ENCODE measurements at regions not wholly inside any gene's neighbourhood (a gene's known extent, or its start where the extent isn't known, plus 50 kb on each side); places are given as distances from the start of the nearest gene placed in this dataset.

DNA sequence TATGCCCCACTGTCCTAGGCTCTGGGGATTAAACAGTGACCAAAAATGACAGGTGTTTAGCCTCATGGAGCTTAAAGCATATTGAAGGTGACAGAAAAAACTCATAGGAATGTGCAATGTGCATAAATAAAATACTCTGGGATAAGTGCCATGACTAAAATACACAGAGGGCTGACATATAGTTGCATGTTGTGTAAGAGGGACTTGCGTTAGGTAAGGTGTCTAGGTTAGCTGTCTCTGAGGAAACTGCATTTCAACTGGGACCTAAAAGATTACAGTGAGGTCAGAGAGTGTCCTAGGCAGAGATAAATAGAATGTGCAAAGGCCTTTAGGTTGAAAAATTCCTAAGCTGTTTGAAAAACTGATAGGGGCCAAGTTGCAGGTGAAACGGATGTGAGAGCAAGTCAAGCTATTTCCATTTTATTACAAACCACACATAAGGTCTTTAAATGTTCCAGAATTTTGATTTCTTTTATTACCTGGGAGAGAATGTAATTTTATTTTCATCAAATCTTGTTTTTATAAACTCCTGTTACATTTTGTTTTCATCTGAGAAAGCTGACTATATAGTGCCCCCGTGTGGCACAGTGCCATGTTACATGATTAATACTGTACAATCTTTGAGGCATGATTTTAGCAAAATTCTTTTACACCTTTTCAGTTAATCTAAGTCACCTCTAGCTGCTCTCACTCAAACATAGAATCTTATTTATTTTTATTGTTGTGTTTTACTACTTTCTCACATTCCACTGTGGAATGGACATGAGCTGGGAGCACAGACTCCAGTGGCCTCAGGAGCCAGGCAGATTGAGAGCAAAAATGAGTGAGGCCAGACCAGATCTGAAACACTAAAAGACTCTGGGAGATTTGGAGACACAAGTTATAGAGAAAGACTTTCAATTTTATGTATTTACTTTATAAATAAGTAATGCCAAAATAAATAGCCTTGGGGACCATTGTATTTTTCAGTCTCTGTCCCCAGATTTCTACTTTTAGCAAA, 259.6 kb upstream of the ZNF717 start:
- no peak overlapping the region for H3K4me3 ChIP-seq (ENCODE audit: low read length)
- H3K27me3 ChIP-seq (replicated peaks; ENCODE audit: insufficient read depth, low read length) = no peaks in the 10 kb centered on the region
- H3K36me3 ChIP-seq (replicated peaks; ENCODE audit: insufficient read depth, low read length) = no peaks in the 10 kb centered on the region
- H3K4me1 ChIP-seq (ENCODE audit: low read length) = no peaks in the 10 kb centered on the region
- no peaks in the 10 kb centered on the region for H3K9me3 ChIP-seq (replicated peaks; ENCODE audit: insufficient read depth, low read length)
- H3K9me2 ChIP-seq (replicated peaks; ENCODE audit: insufficient read depth, low read length) = no peaks in the 10 kb centered on the region
- H3F3A ChIP-seq (ENCODE audit: insufficient read depth, low read length) = no peaks in the 10 kb centered on the region
- H4K20me1 ChIP-seq (ENCODE audit: insufficient read depth, low read length) = no peaks in the 10 kb centered on the region
- no peak overlapping the region for H2AFZ ChIP-seq (ENCODE audit: low read length)
- H3K4me2 ChIP-seq (ENCODE audit: low read depth, low read length) = no peak overlapping the region
- peak; percentile 49 for DNase-seq
- no peak overlapping the region for H3K9ac ChIP-seq (ENCODE audit: low read length)
- TF ChIP-seq EZH2 (optimal IDR thresholded peaks at IDR 0.05; ENCODE audit: low read depth, low read length) = no peak
- TF ChIP-seq, protein P1, sequence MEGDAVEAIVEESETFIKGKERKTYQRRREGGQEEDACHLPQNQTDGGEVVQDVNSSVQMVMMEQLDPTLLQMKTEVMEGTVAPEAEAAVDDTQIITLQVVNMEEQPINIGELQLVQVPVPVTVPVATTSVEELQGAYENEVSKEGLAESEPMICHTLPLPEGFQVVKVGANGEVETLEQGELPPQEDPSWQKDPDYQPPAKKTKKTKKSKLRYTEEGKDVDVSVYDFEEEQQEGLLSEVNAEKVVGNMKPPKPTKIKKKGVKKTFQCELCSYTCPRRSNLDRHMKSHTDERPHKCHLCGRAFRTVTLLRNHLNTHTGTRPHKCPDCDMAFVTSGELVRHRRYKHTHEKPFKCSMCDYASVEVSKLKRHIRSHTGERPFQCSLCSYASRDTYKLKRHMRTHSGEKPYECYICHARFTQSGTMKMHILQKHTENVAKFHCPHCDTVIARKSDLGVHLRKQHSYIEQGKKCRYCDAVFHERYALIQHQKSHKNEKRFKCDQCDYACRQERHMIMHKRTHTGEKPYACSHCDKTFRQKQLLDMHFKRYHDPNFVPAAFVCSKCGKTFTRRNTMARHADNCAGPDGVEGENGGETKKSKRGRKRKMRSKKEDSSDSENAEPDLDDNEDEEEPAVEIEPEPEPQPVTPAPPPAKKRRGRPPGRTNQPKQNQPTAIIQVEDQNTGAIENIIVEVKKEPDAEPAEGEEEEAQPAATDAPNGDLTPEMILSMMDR (IDR thresholded peaks at IDR 0.05; ENCODE audit: low read length) = peak; percentile 76
- no peaks in the 10 kb centered on the region for H3K79me2 ChIP-seq (ENCODE audit: low read length)
- H3K27ac ChIP-seq (ENCODE audit: low read length) = no peak overlapping the region

- Histone ChIP-seq H3K36me3 (replicated peaks; ENCODE audit: insufficient read depth, low read length) (no peaks in the 10 kb centered on the region), H4K20me1 (ENCODE audit: insufficient read depth, low read length) (no peaks in the 10 kb centered on the region), H3K27me3 (replicated peaks; ENCODE audit: insufficient read depth, low read length) (no peaks in the 10 kb centered on the region), H3K9me3 (replicated peaks; ENCODE audit: insufficient read depth, low read length) (no peaks in the 10 kb centered on the region), H3K9me2 (replicated peaks; ENCODE audit: insufficient read depth, low read length) (no peaks in the 10 kb centered on the region), H3F3A (ENCODE audit: insufficient read depth, low read length) (no peaks in the 10 kb centered on the region), H3K4me3 (ENCODE audit: low read length) (no peak overlapping the region), H3K4me2 (ENCODE audit: low read depth, low read length) (no peak overlapping the region), H3K4me1 (ENCODE audit: low read length) (no peaks in the 10 kb centered on the region), H3K27ac (ENCODE audit: low read length) (no peak overlapping the region), H2AFZ (ENCODE audit: low read length) (no peak overlapping the region), H3K9ac (ENCODE audit: low read length) (no peak overlapping the region), H3K79me2 (ENCODE audit: low read length) (no peaks in the 10 kb centered on the region)
- DNase-seq = no peak
- TF ChIP-seq, protein P1 (IDR thresholded peaks at IDR 0.05; ENCODE audit: low read length) = no peak
- TF ChIP-seq EZH2 (optimal IDR thresholded peaks at IDR 0.05; ENCODE audit: low read depth, low read length) (no peak), EZH2phosphoT487 (IDR thresholded peaks at IDR 0.05; ENCODE audit: low read length) (no peak)
These were observed 262.0 kb upstream of the ZNF717 start for GRCh38 chr3:76047368-76047767.

- Histone ChIP-seq H3K9me2 (replicated peaks; ENCODE audit: insufficient read depth, low read length) (no peaks in the 10 kb centered on the region), H3K9ac (ENCODE audit: low read length) (no peak overlapping the region), H3F3A (ENCODE audit: insufficient read depth, low read length) (no peaks in the 10 kb centered on the region), H4K20me1 (ENCODE audit: insufficient read depth, low read length) (no peaks in the 10 kb centered on the region), H3K27me3 (replicated peaks; ENCODE audit: insufficient read depth, low read length) (no peaks in the 10 kb centered on the region), H3K4me3 (ENCODE audit: low read length) (no peak overlapping the region), H3K27ac (ENCODE audit: low read length) (no peak overlapping the region), H3K4me1 (ENCODE audit: low read length) (no peaks in the 10 kb centered on the region), H3K79me2 (ENCODE audit: low read length) (no peaks in the 10 kb centered on the region), H3K9me3 (replicated peaks; ENCODE audit: insufficient read depth, low read length) (no peaks in the 10 kb centered on the region), H2AFZ (ENCODE audit: low read length) (no peak overlapping the region), H3K4me2 (ENCODE audit: low read depth, low read length) (no peak overlapping the region), H3K36me3 (replicated peaks; ENCODE audit: insufficient read depth, low read length) (no peaks in the 10 kb centered on the region)
- no peak for DNase-seq
- TF ChIP-seq EZH2phosphoT487 (IDR thresholded peaks at IDR 0.05; ENCODE audit: low read length) (no peak), EZH2 (optimal IDR thresholded peaks at IDR 0.05; ENCODE audit: low read depth, low read length) (no peak)
- TF ChIP-seq, protein P1 (IDR thresholded peaks at IDR 0.05; ENCODE audit: low read length) = no peak
These were observed 264.4 kb upstream of the ZNF717 start for GRCh38 chr3:76049776-76050175.
